Adrenal gland (tissue), 5 donors: ENCODE measurements at regions not wholly inside any gene's neighbourhood (a gene's known extent, or its start where the extent isn't known, plus 50 kb on each side); places are given as distances from the start of the nearest gene placed in this dataset.

Experiments used
- CTCF ChIP-seq, 6 experiments: fragments of 450-650 bp in 4 of 6; fragments of 200-600 bp in 2 of 6; sonication (generic) in 1 of 6; IDR thresholded peaks; 1 replicate in 5 of 6; 2 replicates in 1 of 6; pipeline versions ENCODE4 v1.5.1 to v1.8.0; 2016 to 2021; ENCODE audit warnings: antibody characterized with exemption in 6 of 6, mild to moderate bottlenecking in 2 of 6, moderate library complexity in 1 of 6
- POLR2A ChIP-seq, 2 donors: fragments of 450-650 bp; IDR thresholded peaks; one replicate each; pipeline ENCODE4 v1.6.1; 2017; ENCODE audit warnings: antibody characterized with exemption in 2 of 2, mild to moderate bottlenecking in 2 of 2, moderate library complexity in 1 of 2
- donor health status: DM: no; HTN: no; CAD: no.

GRCh38 chr7:67962863-67963262 lies 966.2 kb downstream of the TYW1 start:
- TF ChIP-seq CTCF (IDR thresholded peaks at IDR 0.05) (no peak), POLR2A (IDR thresholded peaks at IDR 0.05) (no peak)
